HG03025 (cell line): ENCODE measurements at regions not wholly inside any gene's neighbourhood (a gene's known extent, or its start where the extent isn't known, plus 50 kb on each side); places are given as distances from the start of the nearest gene placed in this dataset.

Source experiments
- ATAC-seq: cut with Tn5 transposase; IDR thresholded peaks from one replicate; pipeline ENCODE4 v1.9.1; 2021; ENCODE audit warnings: mild to moderate bottlenecking, moderate library complexity; ENCODE audit not compliant: unreplicated experiment, low FRiP score

- ATAC-seq: no peak
Measured at GRCh38 chr10:129123428-129123827, 343.6 kb upstream of the MGMT start.

- ATAC-seq: no peak
Measured at GRCh38 chr10:129126982-129127381, 340.1 kb upstream of the MGMT start.

GRCh38 chr10:129131457-129132132 is 335.4 kb upstream of the MGMT start:
- ATAC-seq: no peak

- ATAC-seq: no peak
Measured at GRCh38 chr10:129133856-129134255, 333.2 kb upstream of the MGMT start.

GRCh38 chr10:129134371-129134770 is 332.7 kb upstream of the MGMT start:
- no peak for ATAC-seq

GRCh38 chr10:129135624-129136023 is 331.4 kb upstream of the MGMT start:
- no peak for ATAC-seq

DNA sequence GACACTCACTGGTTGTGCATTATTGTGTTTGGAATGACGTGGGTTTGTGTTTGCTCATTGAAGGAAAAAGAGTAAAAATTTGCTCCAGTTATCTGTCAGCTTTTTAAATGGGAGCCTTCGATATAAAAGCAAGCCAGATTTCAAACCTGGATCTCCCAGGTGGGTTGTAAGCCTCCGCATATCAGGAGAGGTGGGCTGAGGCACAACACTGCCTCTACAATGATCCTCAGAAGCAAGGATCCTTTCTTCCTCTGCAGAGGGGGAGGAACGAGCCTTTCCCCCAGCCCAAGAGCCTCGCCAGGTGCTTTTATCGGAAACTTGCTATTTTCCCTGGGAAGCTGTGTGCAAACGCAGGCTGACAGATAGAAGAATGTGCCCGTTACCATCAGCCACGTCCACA is 331.0 kb upstream of the MGMT start:
- no peak for ATAC-seq

- no peak for ATAC-seq
Measured at GRCh38 chr10:129136951-129137350, 330.1 kb upstream of the MGMT start.

GRCh38 chr10:129140921-129141885 is 325.8 kb upstream of the MGMT start:
- no peak for ATAC-seq

DNA sequence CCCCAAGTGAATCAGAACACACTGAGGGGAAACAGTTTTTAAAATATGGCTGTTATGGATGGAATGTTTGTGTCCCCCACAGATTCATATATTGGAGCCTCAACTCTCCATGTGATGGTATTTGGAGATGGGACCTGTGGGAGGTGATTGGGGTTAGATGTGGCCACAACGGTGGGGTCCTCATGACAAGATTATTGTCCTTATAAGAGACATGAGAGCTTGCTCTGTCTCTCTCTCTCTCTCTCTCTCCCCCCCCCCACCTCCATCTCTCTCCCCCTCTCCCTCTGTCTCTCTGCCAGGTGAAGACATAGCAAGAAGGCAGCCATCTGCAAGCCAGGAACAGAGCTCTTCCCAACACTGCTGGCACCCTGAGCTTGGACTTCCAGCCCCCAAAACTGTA is 315.8 kb upstream of the MGMT start:
- ATAC-seq: no peak

- no peak for ATAC-seq
Measured at GRCh38 chr10:129156406-129156805, 310.6 kb upstream of the MGMT start.

- no peak for ATAC-seq
Measured at GRCh38 chr10:129157185-129157584, 309.9 kb upstream of the MGMT start.

- no peak for ATAC-seq
Measured at GRCh38 chr10:129161150-129161549, 305.9 kb upstream of the MGMT start.

GRCh38 chr10:129163531-129163930 is 303.5 kb upstream of the MGMT start:
- ATAC-seq: no peak

DNA sequence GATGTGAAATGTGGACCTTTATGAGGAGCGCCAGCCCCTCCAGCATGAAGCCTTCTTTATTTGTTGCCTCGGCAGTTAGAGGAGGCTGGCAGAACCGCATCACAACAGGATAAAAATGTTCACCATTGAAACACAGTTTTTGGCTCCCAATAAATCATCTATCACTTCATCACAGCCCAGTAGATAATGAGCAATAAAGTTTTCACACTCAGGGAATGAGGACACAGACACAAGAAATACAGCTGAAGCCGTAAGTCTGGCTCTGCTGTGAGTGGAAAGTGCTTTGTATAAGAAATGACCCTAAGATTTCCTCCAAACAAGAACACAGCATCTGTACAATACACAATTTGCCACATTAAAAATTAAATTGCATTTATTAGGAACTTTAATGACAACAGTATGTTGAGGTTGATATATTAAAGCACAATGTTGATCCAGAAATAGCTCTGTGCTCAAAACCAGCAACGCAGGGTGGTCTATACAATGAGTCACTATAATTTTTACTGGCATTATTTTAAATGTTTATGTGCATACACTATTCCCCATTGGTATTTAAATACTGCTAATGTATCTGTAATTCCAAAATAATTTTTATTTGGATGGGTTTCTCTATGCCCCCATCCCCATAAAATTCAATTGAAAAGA is 301.8 kb upstream of the MGMT start:
- ATAC-seq: no peak

GRCh38 chr10:129165770-129166169 is 301.3 kb upstream of the MGMT start:
- no peak for ATAC-seq

DNA sequence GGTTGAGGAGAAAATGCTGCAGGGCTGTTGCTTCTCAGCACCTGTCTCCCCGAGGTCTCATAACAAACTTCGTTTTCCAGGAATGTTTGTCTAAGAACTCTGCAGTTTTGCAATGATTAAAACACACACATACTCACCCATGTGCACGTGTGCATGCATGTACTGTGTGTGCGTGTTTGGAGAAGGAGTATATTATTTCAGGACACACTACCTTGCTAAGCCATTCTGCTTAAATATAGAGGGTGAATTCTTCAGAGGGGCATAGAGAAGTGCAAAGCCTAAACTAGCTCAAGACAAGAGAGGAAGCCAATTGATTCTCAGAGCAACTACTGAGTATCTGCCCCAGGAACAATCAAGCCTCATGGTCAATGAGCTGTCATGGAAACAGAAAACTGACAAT is 298.4 kb upstream of the MGMT start:
- no peak for ATAC-seq

GRCh38 chr10:129169115-129169514 is 297.9 kb upstream of the MGMT start:
- no peak for ATAC-seq

- ATAC-seq: no peak
Measured at GRCh38 chr10:129170812-129171211, 296.2 kb upstream of the MGMT start.

DNA sequence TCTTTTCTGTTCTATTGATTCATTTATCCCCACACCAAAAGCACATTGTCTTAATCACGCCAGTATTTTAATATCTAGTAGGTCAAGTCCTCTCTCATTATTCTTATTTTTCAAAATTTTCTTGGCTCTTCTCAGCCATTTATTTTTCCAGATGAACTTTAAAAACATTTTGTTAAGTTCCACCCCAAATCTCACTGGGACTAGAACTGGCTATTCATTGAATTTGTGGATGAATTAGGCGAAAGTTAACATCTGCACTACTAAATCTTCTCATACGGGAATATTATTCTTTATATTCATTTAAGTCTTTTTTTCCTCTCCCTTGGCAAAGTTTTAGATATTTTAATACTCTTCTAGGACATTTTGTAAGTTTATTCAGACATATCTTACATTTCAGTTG is 295.2 kb upstream of the MGMT start:
- no peak for ATAC-seq
